ENCODE measurements at regions not wholly inside any gene's neighbourhood (a gene's known extent, or its start where the extent isn't known, plus 50 kb on each side); places are given as distances from the start of the nearest gene placed in this dataset.
A peak's percentile ranks its signal among the peaks of the same experiment; 100 is the strongest.

- Histone ChIP-seq H3K4me1 (ENCODE audit: insufficient read depth, insufficient read length) (no peaks in the 10 kb centered on the region), H3K27me3 (ENCODE audit: insufficient read depth, insufficient read length) (no peaks in the 10 kb centered on the region)
- no peak for TF ChIP-seq ZNF274 (IDR thresholded peaks at IDR 0.05; ENCODE audit: low read depth, low read length)
- no peak for TF ChIP-seq YY1 (IDR thresholded peaks at IDR 0.05; ENCODE audit: insufficient read depth, insufficient read length)
- TF ChIP-seq SUZ12 (IDR thresholded peaks at IDR 0.05; ENCODE audit: extremely low read depth, insufficient read depth, insufficient read length), result no peak
These were observed 164.6 kb upstream of the GRM3 start for GRCh38 chr7:86479144-86479543.

DNA sequence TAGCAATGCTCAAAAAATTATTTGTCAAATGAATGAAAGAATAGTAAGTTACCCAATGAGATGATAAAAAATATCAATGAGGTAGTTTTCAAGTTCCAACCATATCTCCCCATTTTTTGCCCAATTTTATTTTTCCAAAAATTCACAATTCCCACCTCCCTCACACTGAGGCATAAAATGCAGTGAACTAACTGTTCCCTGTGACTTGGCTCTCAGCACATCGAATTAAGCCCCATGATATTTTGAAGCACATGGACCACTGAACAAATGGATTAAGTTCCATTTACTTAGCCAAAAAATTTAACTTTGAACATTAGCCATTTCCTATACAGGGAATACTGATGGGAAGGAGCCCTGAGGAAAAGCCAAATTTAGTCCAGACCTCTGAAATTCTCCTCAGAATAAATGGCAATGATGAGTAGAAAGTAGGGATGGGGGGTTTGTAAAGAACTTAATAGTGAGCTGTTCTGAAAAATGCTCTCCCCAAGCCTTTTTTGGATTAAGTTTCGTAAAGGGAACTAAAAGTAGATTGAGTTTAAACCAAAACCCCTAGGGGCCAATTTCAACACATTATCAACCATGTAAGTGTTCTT, 166.3 kb upstream of the GRM3 start:
- Histone ChIP-seq H3K9me3 (ENCODE audit: insufficient read depth, low read length) (no peaks in the 10 kb centered on the region), H3K36me3 (ENCODE audit: insufficient read depth, insufficient read length, low read length) (no peaks in the 10 kb centered on the region), H3K9ac (ENCODE audit: insufficient read length, low read depth) (no peak overlapping the region), H3K4me1 (ENCODE audit: insufficient read depth, insufficient read length) (no peaks in the 10 kb centered on the region), H3K4me3 (ENCODE audit: insufficient read length, low read depth) (no peak overlapping the region), H3K27me3 (ENCODE audit: insufficient read depth, insufficient read length) (no peaks in the 10 kb centered on the region)
- TF ChIP-seq SUZ12 (IDR thresholded peaks at IDR 0.05; ENCODE audit: extremely low read depth, insufficient read depth, insufficient read length) (no peak), YY1 (IDR thresholded peaks at IDR 0.05; ENCODE audit: insufficient read depth, insufficient read length) (no peak), ZNF274 (IDR thresholded peaks at IDR 0.05; ENCODE audit: low read depth, low read length) (no peak)
- no peak for DNase-seq (ENCODE audit: low read depth, low spot score)

More at GRCh38 chr7:86479144-86479543, 164.6 kb upstream of the GRM3 start:
- no peak overlapping the region for H3K4me3 ChIP-seq (ENCODE audit: insufficient read length, low read depth)
- no peaks in the 10 kb centered on the region for H3K9me3 ChIP-seq (ENCODE audit: insufficient read depth, low read length)
- no peaks in the 10 kb centered on the region for H3K36me3 ChIP-seq (ENCODE audit: insufficient read depth, insufficient read length, low read length)
- H3K9ac ChIP-seq (ENCODE audit: insufficient read length, low read depth), result no peak overlapping the region
- DNase-seq (ENCODE audit: low read depth, low spot score), result no peak

- no peaks in the 10 kb centered on the region for H3K4me1 ChIP-seq (ENCODE audit: insufficient read depth, insufficient read length)
- no peaks in the 10 kb centered on the region for H3K9me3 ChIP-seq (ENCODE audit: insufficient read depth, low read length)
- no peak overlapping the region for H3K9ac ChIP-seq (ENCODE audit: insufficient read length, low read depth)
- no peaks in the 10 kb centered on the region for H3K36me3 ChIP-seq (ENCODE audit: insufficient read depth, insufficient read length, low read length)
- no peak for DNase-seq (ENCODE audit: low read depth, low spot score)
- no peak overlapping the region for H3K4me3 ChIP-seq (ENCODE audit: insufficient read length, low read depth)
- H3K27me3 ChIP-seq (ENCODE audit: insufficient read depth, insufficient read length), result no peaks in the 10 kb centered on the region
- TF ChIP-seq SUZ12 (IDR thresholded peaks at IDR 0.05; ENCODE audit: extremely low read depth, insufficient read depth, insufficient read length) (no peak), YY1 (IDR thresholded peaks at IDR 0.05; ENCODE audit: insufficient read depth, insufficient read length) (no peak), ZNF274 (IDR thresholded peaks at IDR 0.05; ENCODE audit: low read depth, low read length) (no peak)
These were observed 172.9 kb upstream of the GRM3 start for GRCh38 chr7:86470763-86471162.

- peak; percentile 89 for DNase-seq (ENCODE audit: low read depth, low spot score)
- Histone ChIP-seq H3K4me1 (ENCODE audit: insufficient read depth, insufficient read length) (no peaks in the 10 kb centered on the region), H3K9me3 (ENCODE audit: insufficient read depth, low read length) (no peaks in the 10 kb centered on the region), H3K9ac (ENCODE audit: insufficient read length, low read depth) (no peak overlapping the region), H3K36me3 (ENCODE audit: insufficient read depth, insufficient read length, low read length) (no peaks in the 10 kb centered on the region), H3K27me3 (ENCODE audit: insufficient read depth, insufficient read length) (no peaks in the 10 kb centered on the region), H3K4me3 (ENCODE audit: insufficient read length, low read depth) (no peak overlapping the region)
- no peak for TF ChIP-seq YY1 (IDR thresholded peaks at IDR 0.05; ENCODE audit: insufficient read depth, insufficient read length)
- no peak for TF ChIP-seq SUZ12 (IDR thresholded peaks at IDR 0.05; ENCODE audit: extremely low read depth, insufficient read depth, insufficient read length)
- TF ChIP-seq ZNF274 (IDR thresholded peaks at IDR 0.05; ENCODE audit: low read depth, low read length), result no peak
These were observed 173.9 kb upstream of the GRM3 start for GRCh38 chr7:86469680-86470295.

DNA sequence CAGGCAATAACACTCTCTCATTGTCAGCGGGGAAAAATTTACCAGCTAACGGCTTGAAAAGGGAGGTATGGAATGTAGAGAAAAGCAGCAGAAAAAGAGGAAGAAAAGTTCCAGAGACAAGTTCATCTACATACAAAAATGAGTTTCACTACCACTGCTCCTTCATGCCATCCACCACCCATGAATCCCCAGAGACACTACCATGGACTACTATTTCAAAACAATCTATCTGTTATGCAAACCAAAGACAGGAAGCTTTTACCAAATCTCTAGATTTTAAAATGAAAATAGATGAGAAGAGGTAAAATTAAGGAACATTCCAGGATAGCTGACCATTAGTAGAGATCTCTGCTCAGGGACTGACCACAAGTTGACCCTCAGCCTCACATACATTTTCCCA, 189.0 kb upstream of the GRM3 start:
- H3K9me3 ChIP-seq (ENCODE audit: insufficient read depth, low read length), result no peaks in the 10 kb centered on the region
- no peak for DNase-seq (ENCODE audit: low read depth, low spot score)
- no peaks in the 10 kb centered on the region for H3K36me3 ChIP-seq (ENCODE audit: insufficient read depth, insufficient read length, low read length)

GRCh38 chr7:86453454-86453853, 190.3 kb upstream of the GRM3 start:
- H3K36me3 ChIP-seq (ENCODE audit: insufficient read depth, insufficient read length, low read length), result no peaks in the 10 kb centered on the region
- no peaks in the 10 kb centered on the region for H3K4me1 ChIP-seq (ENCODE audit: insufficient read depth, insufficient read length)
- H3K4me3 ChIP-seq (ENCODE audit: insufficient read length, low read depth), result no peak overlapping the region
- no peaks in the 10 kb centered on the region for H3K27me3 ChIP-seq (ENCODE audit: insufficient read depth, insufficient read length)
- no peak for TF ChIP-seq YY1 (IDR thresholded peaks at IDR 0.05; ENCODE audit: insufficient read depth, insufficient read length)
- TF ChIP-seq ZNF274 (IDR thresholded peaks at IDR 0.05; ENCODE audit: low read depth, low read length), result no peak
- TF ChIP-seq SUZ12 (IDR thresholded peaks at IDR 0.05; ENCODE audit: extremely low read depth, insufficient read depth, insufficient read length), result no peak
- no peak for DNase-seq (ENCODE audit: low read depth, low spot score)
- no peak overlapping the region for H3K9ac ChIP-seq (ENCODE audit: insufficient read length, low read depth)
- no peaks in the 10 kb centered on the region for H3K9me3 ChIP-seq (ENCODE audit: insufficient read depth, low read length)

More for the DNA sequence above, 189.0 kb upstream of the GRM3 start:
- no peak overlapping the region for H3K9ac ChIP-seq (ENCODE audit: insufficient read length, low read depth)
- H3K4me3 ChIP-seq (ENCODE audit: insufficient read length, low read depth), result no peak overlapping the region
- no peaks in the 10 kb centered on the region for H3K4me1 ChIP-seq (ENCODE audit: insufficient read depth, insufficient read length)
- no peaks in the 10 kb centered on the region for H3K27me3 ChIP-seq (ENCODE audit: insufficient read depth, insufficient read length)
- TF ChIP-seq YY1 (IDR thresholded peaks at IDR 0.05; ENCODE audit: insufficient read depth, insufficient read length) (no peak), SUZ12 (IDR thresholded peaks at IDR 0.05; ENCODE audit: extremely low read depth, insufficient read depth, insufficient read length) (no peak), ZNF274 (IDR thresholded peaks at IDR 0.05; ENCODE audit: low read depth, low read length) (no peak)

GRCh38 chr7:86448856-86449255, 194.9 kb upstream of the GRM3 start:
- Histone ChIP-seq H3K27me3 (ENCODE audit: insufficient read depth, insufficient read length) (no peaks in the 10 kb centered on the region), H3K36me3 (ENCODE audit: insufficient read depth, insufficient read length, low read length) (no peaks in the 10 kb centered on the region), H3K9ac (ENCODE audit: insufficient read length, low read depth) (no peak overlapping the region), H3K4me3 (ENCODE audit: insufficient read length, low read depth) (no peak overlapping the region), H3K9me3 (ENCODE audit: insufficient read depth, low read length) (no peaks in the 10 kb centered on the region), H3K4me1 (ENCODE audit: insufficient read depth, insufficient read length) (no peaks in the 10 kb centered on the region)
- no peak for DNase-seq (ENCODE audit: low read depth, low spot score)
- no peak for TF ChIP-seq YY1 (IDR thresholded peaks at IDR 0.05; ENCODE audit: insufficient read depth, insufficient read length)
- TF ChIP-seq SUZ12 (IDR thresholded peaks at IDR 0.05; ENCODE audit: extremely low read depth, insufficient read depth, insufficient read length), result no peak
- no peak for TF ChIP-seq ZNF274 (IDR thresholded peaks at IDR 0.05; ENCODE audit: low read depth, low read length)
